Left lobe of liver (tissue), 2 donors: ENCODE measurements at regions not wholly inside any gene's neighbourhood (a gene's known extent, or its start where the extent isn't known, plus 50 kb on each side); places are given as distances from the start of the nearest gene placed in this dataset.
"Not testable (repeated sequence)": the region's sequence is repeated elsewhere in the genome, so short reads cannot be mapped to it uniquely, and the experiment has no call there.

Experiments
- ATAC-seq: fragments of 200-7000 bp; cut with Tn5 transposase; one replicate; pipeline ENCODE4 v1.9.1; 2020; ENCODE audit warnings: mild to moderate bottlenecking, moderate library complexity
- DNase-seq: peaks from one replicate; pipeline ENCODE4 v3.0.0-alpha.2; 2020; ENCODE audit warnings: low spot score
- donor health status: DM: no; HTN: no; CAD: no; lungs with moderate emphysema.
- donor health status: DM: no; HTN: yes; CAD: no.

DNA sequence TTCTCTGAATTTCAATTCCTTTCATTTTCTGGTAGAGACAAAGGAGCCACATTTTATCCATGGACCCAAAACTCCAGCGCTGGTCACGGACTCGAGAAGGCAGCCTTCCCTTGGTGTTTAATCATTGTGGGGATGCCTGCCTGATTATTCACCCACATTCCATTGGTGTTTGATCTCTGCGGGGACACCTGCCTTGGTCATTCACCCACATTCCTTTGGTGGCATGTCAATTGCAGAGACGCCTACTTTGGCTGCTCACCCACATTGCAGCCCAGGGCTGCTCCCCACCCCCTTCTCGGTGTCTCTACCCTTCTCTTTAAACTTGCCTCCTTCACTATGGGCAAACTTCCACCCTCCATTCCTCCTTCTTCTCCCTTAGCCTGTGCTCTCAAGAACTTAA lies 780.7 kb upstream of the POU3F4 start:
- not testable (repeated sequence) for DNase-seq, ATAC-seq

DNA sequence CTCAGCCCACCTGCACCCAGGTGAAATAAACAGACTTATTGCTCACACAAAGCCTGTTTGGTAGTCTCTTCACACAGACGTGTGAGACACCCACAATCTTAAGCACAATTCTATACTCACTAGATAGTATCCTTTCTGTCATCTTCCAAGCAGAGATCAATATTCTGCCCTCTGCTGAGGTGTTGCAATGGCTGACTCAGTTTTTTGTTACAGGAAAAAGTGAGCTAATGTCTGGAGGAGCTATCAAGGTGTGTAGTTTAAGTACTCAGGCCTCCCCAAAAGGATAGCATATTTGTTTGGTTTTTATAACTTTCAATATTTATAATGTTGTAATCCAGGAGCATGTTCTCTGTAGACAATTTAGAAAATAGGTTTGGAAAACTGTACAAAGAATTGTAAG lies 775.2 kb upstream of the POU3F4 start:
- ATAC-seq (no peak), DNase-seq (no peak)

DNA sequence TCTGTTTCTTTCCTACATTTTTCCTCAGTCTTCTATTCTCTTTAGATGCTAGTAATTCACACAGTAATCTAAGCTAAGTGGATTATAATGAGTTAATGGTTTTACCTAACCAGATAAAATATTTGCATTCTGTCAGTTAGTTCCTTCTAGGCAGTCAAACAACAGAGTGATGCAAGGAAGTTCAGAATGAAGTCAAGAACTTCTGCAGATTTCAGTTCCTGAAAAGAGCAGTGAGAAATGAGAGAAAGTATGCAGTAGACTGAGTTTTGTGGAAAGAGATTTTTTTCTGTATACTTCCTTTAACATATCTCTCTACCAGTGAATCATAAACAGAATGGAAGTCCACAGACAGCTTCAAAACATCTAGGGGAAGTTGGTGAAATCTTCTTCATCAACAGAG lies 774.0 kb upstream of the POU3F4 start:
- DNase-seq, result no peak
- ATAC-seq, result no peak

DNA sequence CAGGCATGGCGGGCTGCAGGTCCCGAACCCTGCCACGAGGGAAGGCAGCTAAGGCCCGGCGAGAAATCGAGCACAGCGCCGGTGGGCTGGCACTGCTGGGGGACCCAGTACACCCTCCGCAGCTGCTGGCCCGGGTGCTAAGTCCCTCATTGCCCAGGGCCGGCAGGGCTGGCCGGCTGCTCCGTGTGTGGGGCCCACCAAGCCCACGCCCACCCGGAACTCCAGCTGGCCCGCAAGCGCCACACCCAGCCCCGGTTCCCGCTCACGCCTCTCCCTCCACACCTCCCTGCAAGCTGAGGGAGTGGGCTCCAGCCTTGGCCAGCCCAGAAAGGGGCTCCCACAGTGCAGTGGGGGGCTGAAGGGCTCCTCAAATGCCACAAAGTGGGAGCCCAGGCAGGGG lies 769.8 kb upstream of the POU3F4 start:
- ATAC-seq, result not testable (repeated sequence)

GRCh38 chrX:82742351-82742750 lies 765.7 kb upstream of the POU3F4 start:
- DNase-seq, result no peak
- ATAC-seq, result no peak

More for the DNA sequence above, 769.8 kb upstream of the POU3F4 start:
- DNase-seq, result not testable (repeated sequence)

GRCh38 chrX:82745725-82746124 lies 762.4 kb upstream of the POU3F4 start:
- DNase-seq, result peak; percentile 40
- ATAC-seq, result not testable (repeated sequence)

DNA sequence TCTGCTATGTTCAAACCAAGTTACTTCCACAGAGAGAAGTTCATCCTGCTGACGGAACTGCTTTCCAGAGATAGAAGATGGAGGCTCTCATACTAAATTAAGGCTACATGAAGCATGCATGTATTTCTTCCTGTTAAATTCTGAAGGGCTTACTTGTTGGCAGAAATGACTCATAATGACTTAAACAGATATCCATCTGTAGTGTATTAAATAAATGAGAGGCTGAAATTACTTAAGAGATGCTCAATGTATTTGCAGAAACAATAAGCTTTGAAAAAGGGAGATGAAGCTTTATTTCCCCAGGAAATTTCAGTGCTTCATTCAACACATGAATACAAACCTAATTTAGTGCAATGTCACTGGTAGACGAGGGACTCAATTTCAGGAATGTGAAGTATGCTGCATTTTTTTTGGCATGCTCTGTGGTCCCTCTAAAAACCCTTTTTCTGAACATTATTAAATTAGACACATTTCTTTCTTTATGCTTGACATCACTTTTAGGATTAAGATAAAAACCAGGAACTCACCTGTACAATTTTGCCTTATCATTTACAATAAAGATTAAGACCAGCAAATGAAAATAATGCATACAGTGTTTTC lies 759.1 kb upstream of the POU3F4 start:
- no peak for ATAC-seq
- no peak for DNase-seq

DNA sequence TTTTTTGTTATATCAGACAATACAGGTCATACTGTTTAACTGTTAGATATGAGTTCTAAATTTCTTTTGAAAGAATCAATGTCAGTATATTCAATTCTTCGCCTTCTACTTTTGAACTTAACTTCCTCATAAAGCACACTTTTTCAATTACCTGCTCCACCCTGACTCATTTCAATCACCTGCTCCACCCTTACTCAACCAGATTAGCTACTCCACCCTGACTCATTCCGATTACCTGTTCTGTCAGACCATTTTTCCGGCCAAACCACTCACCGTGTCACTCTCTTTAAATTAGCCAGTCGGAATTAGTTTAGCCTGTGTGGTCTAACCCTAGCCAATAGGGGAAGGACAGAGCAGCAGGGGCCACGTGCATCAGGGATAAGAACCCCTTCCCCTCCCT lies 751.8 kb upstream of the POU3F4 start:
- ATAC-seq (no peak), DNase-seq (no peak)

DNA sequence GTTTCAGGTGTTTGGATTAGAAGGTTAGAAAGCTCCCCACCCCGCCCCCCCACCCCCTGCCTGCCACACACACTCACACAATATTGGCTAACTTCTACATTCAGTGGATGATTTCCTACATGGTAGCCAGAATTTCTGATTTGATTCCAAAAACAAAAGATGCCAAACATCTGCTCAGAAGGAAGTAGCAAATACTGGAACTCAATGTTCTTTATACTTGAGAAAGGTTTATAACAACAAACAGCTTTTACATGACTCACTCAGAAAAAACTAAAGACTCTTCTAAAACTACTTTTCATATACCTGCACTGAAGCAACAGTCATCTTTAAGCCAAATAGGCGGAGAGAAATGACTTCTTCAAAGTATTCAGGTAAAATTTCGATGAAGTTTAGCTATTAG lies 750.5 kb upstream of the POU3F4 start:
- no peak for DNase-seq
- no peak for ATAC-seq

- ATAC-seq, result no peak
- no peak for DNase-seq
Observed at GRCh38 chrX:82764521-82764920, 743.6 kb upstream of the POU3F4 start.

DNA sequence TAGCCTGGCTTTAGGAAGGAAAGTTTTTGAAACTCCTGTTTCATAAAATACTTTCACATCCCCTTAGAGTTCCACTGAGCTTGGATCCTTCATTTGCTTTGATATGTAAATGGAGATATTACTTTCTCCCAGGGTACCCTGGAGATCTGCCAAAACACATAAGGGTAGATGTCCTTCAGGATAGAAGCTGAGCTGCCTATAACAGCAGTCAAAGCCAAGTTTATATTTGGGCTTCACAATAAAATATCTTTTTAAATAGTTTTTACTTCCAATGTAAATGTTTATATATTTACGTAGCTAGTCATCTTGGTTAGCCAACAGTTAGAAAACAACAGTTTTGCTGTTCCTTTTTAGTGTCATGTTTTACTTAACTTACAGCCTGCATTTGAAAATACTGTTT lies 742.3 kb upstream of the POU3F4 start:
- no peak for ATAC-seq
- DNase-seq, result no peak

GRCh38 chrX:82775426-82775825 lies 732.7 kb upstream of the POU3F4 start:
- ATAC-seq (no peak), DNase-seq (no peak)

DNA sequence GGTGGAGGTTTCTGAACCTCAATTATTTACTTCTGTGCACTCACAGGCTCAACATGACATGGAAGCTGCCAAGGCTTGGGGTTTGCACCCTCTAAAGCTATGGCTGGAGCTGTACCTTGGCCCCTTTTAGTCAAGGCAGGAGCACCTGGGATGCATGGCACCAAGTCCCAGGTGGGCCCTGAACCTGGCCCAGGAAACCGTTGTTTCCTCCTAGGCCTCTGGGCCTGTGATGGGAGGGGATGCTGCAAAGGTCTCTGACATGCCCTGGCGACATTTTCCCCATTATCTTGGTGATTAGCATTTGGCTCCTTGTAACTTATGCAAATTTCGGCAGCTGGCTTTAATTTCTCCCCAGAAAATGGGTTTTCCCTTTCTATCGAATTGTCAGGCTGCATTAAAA lies 726.1 kb upstream of the POU3F4 start:
- no peak for ATAC-seq
- DNase-seq, result no peak

DNA sequence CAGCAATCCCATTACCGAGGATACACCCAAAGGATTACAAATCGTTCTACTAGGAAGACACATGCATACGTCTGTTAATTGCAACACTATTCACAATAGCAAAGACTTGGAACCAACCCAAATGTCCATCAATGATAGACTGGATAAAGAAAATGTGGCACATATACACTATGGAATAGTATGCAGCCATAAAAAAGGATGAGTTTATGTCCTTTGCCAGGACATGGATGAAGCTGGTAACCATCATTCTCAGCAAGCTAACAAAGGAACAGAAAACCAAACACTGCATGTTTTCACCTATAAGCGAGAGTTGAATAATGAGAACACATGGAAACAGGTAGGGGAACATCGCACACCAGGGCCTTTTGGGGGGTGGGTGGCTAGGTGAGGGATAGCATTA lies 695.2 kb upstream of the POU3F4 start:
- DNase-seq, ATAC-seq: not testable (repeated sequence)

- DNase-seq (no peak), ATAC-seq (no peak)
Observed at GRCh38 chrX:82813671-82814078, 694.4 kb upstream of the POU3F4 start.

GRCh38 chrX:82816001-82816400 lies 692.1 kb upstream of the POU3F4 start:
- ATAC-seq, result no peak

GRCh38 chrX:82816562-82816961 lies 691.5 kb upstream of the POU3F4 start:
- no peak for ATAC-seq
- DNase-seq, result no peak

More at GRCh38 chrX:82816001-82816400, 692.1 kb upstream of the POU3F4 start:
- no peak for DNase-seq

DNA sequence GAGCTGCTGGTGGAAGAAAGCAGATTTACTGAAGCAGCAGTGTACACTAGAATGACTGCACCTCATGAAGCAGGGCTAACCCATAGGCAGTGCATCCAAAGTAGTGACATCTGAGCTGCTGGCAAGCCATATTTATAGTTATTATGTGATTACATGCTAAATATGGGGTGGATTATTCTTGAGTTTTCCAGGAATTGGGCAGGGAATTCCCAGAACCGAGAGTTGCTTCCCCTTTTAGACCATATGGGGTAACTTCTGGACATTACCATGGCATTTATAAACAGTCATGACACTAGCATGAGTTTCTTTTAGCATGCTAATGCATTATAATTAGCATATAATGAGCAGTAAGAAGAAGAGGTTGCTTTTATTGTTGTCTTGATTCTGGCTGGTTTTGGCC lies 665.8 kb upstream of the POU3F4 start:
- no peak for ATAC-seq
- no peak for DNase-seq

GRCh38 chrX:82848111-82848510 lies 660.0 kb upstream of the POU3F4 start:
- DNase-seq (no peak), ATAC-seq (no peak)
